Stimulated activated naive CD8-positive, alpha-beta T cell treated with anti-CD3 and anti-CD28 coated beads, Interleukin-15, amount 100 ng/mL, for 72 hours (primary cell): ENCODE measurements at regions not wholly inside any gene's neighbourhood (a gene's known extent, or its start where the extent isn't known, plus 50 kb on each side); places are given as distances from the start of the nearest gene placed in this dataset.

Experiments used
- ATAC-seq: fragments of 150-1000 bp; cut with Tn5 transposase; 2 replicates; pipeline ENCODE4 v1.10.0; 2021; ENCODE audit warnings: mild to moderate bottlenecking, moderate library complexity
- DNase-seq, 2 donors: peaks; one replicate each; pipeline ENCODE4 v3.0.0; 2021 to 2022
- H3K27ac Mint-ChIP-seq, 2 donors: one replicate each; pipeline ENCODE4 v1.8.0; 2022; ENCODE audit warnings: mild to moderate bottlenecking in 2 of 2, mixed read lengths in 2 of 2, moderate library complexity in 2 of 2
- H3K27me3 Mint-ChIP-seq: one replicate; pipeline ENCODE4 v1.8.0; 2022; ENCODE audit warnings: mixed read lengths
- H3K4me1 Mint-ChIP-seq: one replicate; pipeline ENCODE4 v1.8.0; 2022; ENCODE audit warnings: mild to moderate bottlenecking, mixed read lengths
- H3K4me3 Mint-ChIP-seq, 2 donors: one replicate each; pipeline ENCODE4 v1.8.0; 2022; ENCODE audit warnings: mild to moderate bottlenecking in 2 of 2, mixed read lengths in 2 of 2, moderate library complexity in 1 of 2
- H3K9me3 Mint-ChIP-seq, 2 donors: one replicate each; pipeline ENCODE4 v1.8.0; 2022; ENCODE audit warnings: mixed read lengths in 2 of 2

- no peak overlapping the region for H3K27ac Mint-ChIP-seq
- peaks cover 71% of the 10 kb centered on the region for H3K4me1 Mint-ChIP-seq
- ATAC-seq (no peak), DNase-seq (no peak)
- H3K27me3 Mint-ChIP-seq, result no peaks in the 10 kb centered on the region
- H3K4me3 Mint-ChIP-seq, result no peak overlapping the region
- H3K9me3 Mint-ChIP-seq, result peaks cover 5 to 13% of the 10 kb centered on the region in 2 donors
Measured at GRCh38 chr12:92007787-92008186, 137.9 kb downstream of the BTG1 start.

DNA sequence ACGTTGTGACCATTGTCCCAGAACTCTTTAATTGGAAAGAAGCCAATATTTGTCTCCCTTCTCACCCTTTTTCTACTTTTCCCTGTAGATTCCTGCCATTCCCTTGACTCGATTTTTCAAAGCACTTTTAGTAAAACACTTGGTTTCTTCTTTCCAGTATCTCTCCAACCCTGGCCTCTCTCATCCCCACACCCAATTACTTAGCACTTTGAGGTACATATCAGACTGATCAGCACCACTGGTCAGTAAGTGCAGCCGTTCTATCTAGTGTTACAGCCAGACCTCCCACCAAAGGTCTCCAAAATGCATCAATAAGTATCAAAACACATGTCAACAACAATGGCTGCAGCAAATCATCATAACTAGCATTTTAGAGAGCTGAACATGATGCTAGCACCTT, 141.9 kb downstream of the BTG1 start:
- no peak for ATAC-seq
- no peak for DNase-seq
- Mint-ChIP-seq H3K4me3 (no peak overlapping the region), H3K9me3 (peaks cover 9 to 27% of the 10 kb centered on the region in 2 donors), H3K27ac (no peak overlapping the region), H3K27me3 (no peaks in the 10 kb centered on the region), H3K4me1 (peaks cover 57% of the 10 kb centered on the region)

DNA sequence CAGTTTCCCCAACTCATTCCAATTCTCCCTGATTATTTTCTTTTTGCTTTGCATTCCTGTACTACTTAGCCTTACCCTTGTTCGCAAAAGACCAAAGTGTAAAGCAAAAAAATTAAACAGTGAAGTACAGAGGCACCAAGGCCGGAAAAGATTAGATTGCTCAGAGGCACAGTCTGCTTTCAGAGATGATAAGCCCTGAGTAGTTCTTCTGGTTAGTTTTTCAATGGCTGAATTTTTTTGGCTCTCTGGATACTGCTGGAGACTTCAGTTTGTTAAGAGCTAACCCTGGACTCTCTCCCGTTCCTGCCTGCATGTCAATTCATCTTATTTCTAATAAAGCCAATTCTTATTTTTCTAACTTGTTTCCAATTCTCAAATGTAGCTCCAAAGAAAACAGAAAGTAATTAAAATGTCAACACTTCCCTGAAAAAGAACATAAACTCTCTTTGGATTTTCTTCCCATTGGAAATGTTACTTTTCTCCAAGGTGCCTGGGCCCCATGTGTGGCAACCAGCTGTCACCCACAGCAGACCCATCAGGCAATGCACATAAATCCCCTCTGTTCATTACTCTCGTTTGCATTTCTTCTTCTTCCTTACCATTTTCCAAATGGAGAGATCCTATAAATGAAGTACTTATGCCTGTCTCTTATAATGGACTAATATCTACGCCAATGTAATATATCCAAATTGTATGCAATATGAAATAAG, 142.8 kb downstream of the BTG1 start:
- no peak for DNase-seq
- Mint-ChIP-seq H3K27ac (no peak overlapping the region), H3K4me3 (peak overlapping the region in 1 of 2 donors; percentile 33), H3K9me3 (peaks cover 9 to 34% of the 10 kb centered on the region in 2 donors), H3K4me1 (peaks cover 56% of the 10 kb centered on the region), H3K27me3 (no peaks in the 10 kb centered on the region)
- ATAC-seq, result no peak

GRCh38 chr12:92002195-92002649, 143.4 kb downstream of the BTG1 start:
- Mint-ChIP-seq H3K9me3 (peaks cover 9 to 34% of the 10 kb centered on the region in 2 donors), H3K27ac (no peak overlapping the region), H3K4me3 (peak overlapping the region in 1 of 2 donors; percentile 33), H3K4me1 (peaks cover 51% of the 10 kb centered on the region), H3K27me3 (no peaks in the 10 kb centered on the region)
- DNase-seq (no peak), ATAC-seq (no peak)

GRCh38 chr12:92000597-92000996, 145.0 kb downstream of the BTG1 start:
- Mint-ChIP-seq H3K4me3 (peak overlapping the region in 1 of 2 donors; percentile 2), H3K27me3 (no peaks in the 10 kb centered on the region), H3K4me1 (peaks cover 58% of the 10 kb centered on the region), H3K9me3 (peaks cover 5 to 22% of the 10 kb centered on the region in 2 donors), H3K27ac (peak overlapping the region in 1 of 2 donors; percentile 21)
- DNase-seq (no peak), ATAC-seq (no peak)

GRCh38 chr12:91999823-92000222, 145.8 kb downstream of the BTG1 start:
- no peak for ATAC-seq
- H3K27ac Mint-ChIP-seq, result peak overlapping the region in 1 of 2 donors; percentile 59
- no peak overlapping the region for H3K4me3 Mint-ChIP-seq
- H3K9me3 Mint-ChIP-seq, result peaks cover 5 to 22% of the 10 kb centered on the region in 2 donors
- H3K4me1 Mint-ChIP-seq, result peaks cover 51% of the 10 kb centered on the region
- DNase-seq, result no peak
- no peaks in the 10 kb centered on the region for H3K27me3 Mint-ChIP-seq

GRCh38 chr12:91998316-91998715, 147.3 kb downstream of the BTG1 start:
- no peaks in the 10 kb centered on the region for H3K27me3 Mint-ChIP-seq
- no peak for DNase-seq
- H3K4me1 Mint-ChIP-seq, result peaks cover 41% of the 10 kb centered on the region
- no peak for ATAC-seq
- H3K9me3 Mint-ChIP-seq, result peaks cover 5 to 22% of the 10 kb centered on the region in 2 donors
- H3K27ac Mint-ChIP-seq, result no peak overlapping the region
- H3K4me3 Mint-ChIP-seq, result peak overlapping the region in 1 of 2 donors; percentile 9

- ATAC-seq (no peak), DNase-seq (no peak)
- no peaks in the 10 kb centered on the region for H3K27me3 Mint-ChIP-seq
- H3K4me3 Mint-ChIP-seq, result no peak overlapping the region
- peaks cover 44% of the 10 kb centered on the region for H3K4me1 Mint-ChIP-seq
- no peak overlapping the region for H3K27ac Mint-ChIP-seq
- H3K9me3 Mint-ChIP-seq, result peaks cover 0 to 13% of the 10 kb centered on the region in 2 donors
Measured at GRCh38 chr12:91994208-91994797, 151.3 kb downstream of the BTG1 start.

DNA sequence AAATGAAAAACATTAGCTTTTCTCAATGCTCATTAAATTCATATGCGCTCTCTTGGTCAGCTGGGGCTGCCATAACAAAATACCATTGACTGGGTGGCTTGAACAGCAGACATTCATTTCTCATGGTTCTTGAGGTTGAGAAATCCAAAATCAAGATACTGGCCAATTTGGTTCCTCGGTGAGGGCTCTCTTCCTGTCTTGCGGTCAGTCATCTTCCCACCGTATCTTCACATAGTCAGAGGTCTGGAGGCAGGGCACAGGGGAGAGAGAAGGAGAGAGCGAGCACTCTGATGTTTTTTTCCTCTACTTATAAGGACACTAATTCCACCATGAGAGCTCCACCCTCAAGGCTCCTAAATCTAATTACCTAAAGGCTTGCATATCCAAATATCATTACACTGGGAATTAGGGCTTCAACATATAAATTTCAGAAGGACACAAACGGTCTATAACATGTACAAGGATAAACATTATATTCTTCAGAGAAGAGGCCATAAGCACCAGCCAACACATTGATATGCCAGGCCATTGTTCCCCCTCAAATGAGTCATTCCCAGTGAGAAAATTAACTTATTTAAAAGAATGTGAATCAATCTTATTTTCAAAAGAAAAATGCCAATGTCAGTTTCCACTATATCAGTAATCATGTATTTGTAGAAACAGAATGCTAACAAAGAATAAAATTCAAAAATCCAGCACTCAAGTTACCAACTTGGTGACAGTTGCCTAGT, 152.2 kb downstream of the BTG1 start:
- H3K27ac Mint-ChIP-seq, result peak overlapping the region in 1 of 2 donors; percentile 30
- DNase-seq, result no peak
- no peak overlapping the region for H3K4me3 Mint-ChIP-seq
- no peak for ATAC-seq
- H3K27me3 Mint-ChIP-seq, result no peaks in the 10 kb centered on the region
- peaks cover 49% of the 10 kb centered on the region for H3K4me1 Mint-ChIP-seq
- peaks cover 0 to 5% of the 10 kb centered on the region in 2 donors for H3K9me3 Mint-ChIP-seq

DNA sequence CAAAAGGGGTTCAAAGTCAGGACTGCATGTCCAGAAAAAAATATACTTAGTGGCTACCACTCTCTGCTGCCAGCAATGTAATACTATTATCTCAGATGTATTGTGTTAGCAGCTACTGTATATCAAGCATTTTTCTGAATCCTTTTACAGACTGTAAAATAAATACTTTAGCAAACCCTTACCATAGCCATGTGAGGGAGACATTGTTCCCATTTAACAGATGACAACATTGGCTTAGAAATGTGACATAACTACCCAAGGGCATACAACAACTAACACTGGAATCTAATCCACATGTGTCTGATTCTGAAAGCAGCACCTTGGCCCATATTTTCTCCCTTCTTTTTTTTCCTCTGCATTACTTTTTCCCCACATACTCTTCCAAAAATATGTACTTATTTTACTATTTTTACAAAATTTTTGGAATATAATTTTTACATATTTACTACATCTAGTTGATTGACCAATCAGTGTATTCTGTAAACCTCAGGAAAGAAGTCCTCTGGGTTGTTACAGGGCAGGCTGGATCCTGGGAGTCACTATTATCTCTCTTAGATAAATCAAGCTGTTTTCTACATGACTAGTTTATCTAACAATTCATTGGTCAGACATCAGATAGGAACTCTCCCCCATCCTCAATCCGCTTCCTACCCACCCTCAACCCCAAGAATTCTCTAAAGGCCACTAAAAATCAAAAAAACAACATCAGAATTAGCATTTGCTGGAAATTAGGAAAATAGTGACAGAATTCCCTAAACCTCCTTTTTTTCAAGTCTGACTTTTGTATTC, 154.1 kb downstream of the BTG1 start:
- Mint-ChIP-seq H3K4me1 (peaks cover 50% of the 10 kb centered on the region), H3K27ac (no peak overlapping the region), H3K9me3 (no peaks in the 10 kb centered on the region), H3K4me3 (no peak overlapping the region), H3K27me3 (no peaks in the 10 kb centered on the region)
- ATAC-seq (peak; percentile 74), DNase-seq (no peak)

GRCh38 chr12:91990525-91990924, 155.1 kb downstream of the BTG1 start:
- Mint-ChIP-seq H3K9me3 (no peaks in the 10 kb centered on the region), H3K27ac (no peak overlapping the region), H3K27me3 (no peaks in the 10 kb centered on the region), H3K4me1 (peaks cover 60% of the 10 kb centered on the region), H3K4me3 (no peak overlapping the region)
- no peak for DNase-seq
- ATAC-seq, result no peak

GRCh38 chr12:91989143-91989542, 156.5 kb downstream of the BTG1 start:
- H3K4me3 Mint-ChIP-seq, result no peak overlapping the region
- no peaks in the 10 kb centered on the region for H3K9me3 Mint-ChIP-seq
- no peaks in the 10 kb centered on the region for H3K27me3 Mint-ChIP-seq
- H3K27ac Mint-ChIP-seq, result no peak overlapping the region
- peaks cover 72% of the 10 kb centered on the region for H3K4me1 Mint-ChIP-seq
- no peak for ATAC-seq
- no peak for DNase-seq

DNA sequence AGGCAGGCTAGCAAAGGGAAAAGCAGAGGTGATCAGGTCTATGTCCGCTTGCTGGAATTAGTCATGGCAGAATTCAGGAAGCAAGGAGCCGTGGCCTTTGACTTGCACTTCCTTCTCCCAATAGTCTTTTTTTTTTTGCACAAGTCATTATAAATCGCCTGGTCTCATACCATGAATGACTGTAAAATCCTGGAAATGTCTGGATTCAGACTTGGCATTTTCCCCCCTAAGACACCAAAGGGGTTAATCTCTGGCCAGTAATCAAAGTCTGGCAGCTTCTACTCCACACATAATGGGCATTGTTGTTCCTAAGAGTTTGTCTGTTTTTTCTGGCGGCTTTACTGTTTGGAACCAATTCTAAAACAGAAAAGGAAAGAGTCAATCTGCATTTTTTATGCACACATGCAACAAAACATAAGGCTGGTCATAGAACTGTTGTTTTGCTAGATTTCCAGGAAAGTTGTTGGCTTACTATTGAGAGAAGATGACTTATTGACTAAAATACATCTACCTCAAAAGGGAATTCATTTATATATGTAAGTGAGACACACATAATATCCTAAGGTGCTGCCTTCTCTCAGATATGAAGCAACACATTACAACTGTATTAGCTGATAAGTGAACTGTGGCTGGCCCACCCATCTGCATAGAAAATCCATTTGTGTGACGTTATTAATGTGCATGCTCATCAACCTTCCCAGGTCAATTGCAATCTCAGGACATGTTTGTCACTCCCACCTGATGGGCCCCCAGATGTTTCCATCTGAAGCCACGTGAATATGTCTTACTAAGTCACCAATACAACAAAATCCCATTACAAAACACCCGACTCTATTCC, 157.3 kb downstream of the BTG1 start:
- Mint-ChIP-seq H3K4me1 (peaks cover 73% of the 10 kb centered on the region), H3K4me3 (no peak overlapping the region), H3K27ac (no peak overlapping the region), H3K27me3 (no peaks in the 10 kb centered on the region), H3K9me3 (no peaks in the 10 kb centered on the region)
- no peak for ATAC-seq
- no peak for DNase-seq

DNA sequence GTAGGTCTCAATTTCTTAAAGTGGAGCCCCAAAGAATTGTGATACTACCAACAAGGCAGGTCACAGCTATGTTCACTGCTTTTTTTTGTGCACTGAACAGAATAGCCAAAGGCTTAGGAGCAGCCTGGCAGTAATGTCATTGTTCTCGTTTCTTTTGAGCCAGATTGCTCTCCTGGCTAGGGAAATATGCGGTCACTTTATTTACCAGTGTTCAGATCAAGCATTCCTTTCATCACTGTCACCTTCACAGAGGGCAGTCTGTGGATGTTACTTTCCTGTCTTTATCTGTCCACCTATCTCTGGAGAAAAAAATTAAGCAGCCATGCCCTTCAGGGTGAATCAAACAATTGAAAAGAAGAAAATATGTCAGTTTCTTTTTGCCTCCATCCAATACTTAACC, 159.6 kb downstream of the BTG1 start:
- ATAC-seq (peak; percentile 18), DNase-seq (no peak)
- H3K27ac Mint-ChIP-seq, result peak overlapping the region in 1 of 2 donors; percentile 23
- peaks cover 74% of the 10 kb centered on the region for H3K4me1 Mint-ChIP-seq
- no peaks in the 10 kb centered on the region for H3K27me3 Mint-ChIP-seq
- no peaks in the 10 kb centered on the region for H3K9me3 Mint-ChIP-seq
- H3K4me3 Mint-ChIP-seq, result peak overlapping the region in 1 of 2 donors; percentile 57
